K562 (cell line): ENCODE measurements at regions not wholly inside any gene's neighbourhood (a gene's known extent, or its start where the extent isn't known, plus 50 kb on each side); places are given as distances from the start of the nearest gene placed in this dataset.

Experiments used
- ARID1B ChIP-seq: fragments of 450-650 bp; IDR thresholded peaks from 2 replicates; pipeline ENCODE4 v1.6.1; 2016; ENCODE audit warnings: antibody characterized with exemption, mild to moderate bottlenecking, inconsistent platforms
- CBFA2T3 ChIP-seq: fragments of 450-650 bp; IDR thresholded peaks from 2 replicates; pipeline ENCODE4 v1.6.1; 2017
- DMBX1 ChIP-seq: fragments of 250-450 bp; sonication (Bioruptor Pico); IDR thresholded peaks from 2 replicates; pipeline ENCODE4 v1.8.0; 2022; ENCODE audit warnings: inconsistent platforms, mild to moderate bottlenecking, moderate library complexity, borderline replicate concordance
- EP300 ChIP-seq: IDR thresholded peaks from 2 replicates; pipeline ENCODE4 v1.6.1; 2012; ENCODE audit warnings: low read length, improper control_type of control experiment
- EWSR1 ChIP-seq: fragments of 450-650 bp; IDR thresholded peaks from 2 replicates; pipeline ENCODE4 v1.6.1; 2018; ENCODE audit warnings: borderline replicate concordance, mild to moderate bottlenecking, low read depth, moderate library complexity; ENCODE audit not compliant: partially characterized antibody
- GABPB1 ChIP-seq: sonication (generic); formaldehyde crosslinking; IDR thresholded peaks from 2 replicates; pipeline ENCODE4 v1.8.0; 2022; ENCODE audit warnings: mild to moderate bottlenecking, missing genetic modification reagents
- GABPB2 ChIP-seq: fragments of 250-450 bp; sonication (Bioruptor Pico); conservative IDR thresholded peaks from 2 replicates; pipeline ENCODE4 v1.5.1; 2021; ENCODE audit warnings: mild to moderate bottlenecking
- HCFC1 ChIP-seq: IDR thresholded peaks from 2 replicates; pipeline ENCODE4 v1.6.1; 2012; ENCODE audit warnings: low read depth, low read length, improper control_type of control experiment
- KAT8 ChIP-seq: fragments of 450-650 bp; IDR thresholded peaks from 2 replicates; pipeline ENCODE4 v1.6.1; 2016; ENCODE audit warnings: low read depth, mild to moderate bottlenecking
- KLF1 ChIP-seq: fragments of 450-650 bp; IDR thresholded peaks from 2 replicates; pipeline ENCODE4 v1.6.1; 2016; ENCODE audit warnings: missing genetic modification characterization, missing compliant biosample characterization
- LARP7 ChIP-seq: fragments of 450-650 bp; IDR thresholded peaks from 2 replicates; pipeline ENCODE4 v1.6.1; 2016
- NCOA6 ChIP-seq: fragments of 450-650 bp; IDR thresholded peaks from 2 replicates; pipeline ENCODE4 v1.6.1; 2017; ENCODE audit warnings: mild to moderate bottlenecking
- NEUROD1 ChIP-seq: fragments of 150-350 bp; IDR thresholded peaks from 2 replicates; pipeline ENCODE4 v1.6.1; 2014; ENCODE audit warnings: borderline replicate concordance, low read length, low read depth; ENCODE audit not compliant: partially characterized antibody
- SNRNP70 ChIP-seq: fragments of 200-400 bp; formaldehyde crosslinking; optimal IDR thresholded peaks from 2 replicates; pipeline ENCODE3; 2017; ENCODE audit warnings: low read depth, low read length
- SRSF3 ChIP-seq: fragments of 200-400 bp; formaldehyde crosslinking; IDR thresholded peaks from 2 replicates; pipeline ENCODE4 v1.6.1; 2016; ENCODE audit warnings: mild to moderate bottlenecking, low read length, moderate library complexity; ENCODE audit not compliant: insufficient read depth
- STAT5A ChIP-seq: IDR thresholded peaks from 2 replicates; pipeline ENCODE4 v1.6.1; 2012; ENCODE audit warnings: low read length, inconsistent platforms, borderline replicate concordance
- UBTF ChIP-seq, 2 experiments: IDR thresholded peaks; 2 replicates each; pipeline ENCODE4 v1.6.1; 2012; ENCODE audit warnings: improper control_type of control experiment in 2 of 2, low read depth in 2 of 2, low read length in 2 of 2, borderline replicate concordance in 1 of 2
- ZKSCAN3 ChIP-seq: fragments of 250-450 bp; sonication (Bioruptor Pico); IDR thresholded peaks from 2 replicates; pipeline ENCODE4 v1.4.0; 2020
- ZNF232 ChIP-seq: sonication (generic); formaldehyde crosslinking; IDR thresholded peaks from 2 replicates; pipeline ENCODE4 v1.8.0; 2022; ENCODE audit warnings: mild to moderate bottlenecking, missing genetic modification reagents
- ZNF449 ChIP-seq: fragments of 250-450 bp; sonication (Bioruptor Pico); IDR thresholded peaks from 2 replicates; pipeline ENCODE4 v1.8.0; 2022; ENCODE audit warnings: moderate library complexity, mild to moderate bottlenecking, inconsistent platforms
- ZNF586 ChIP-seq: fragments of 450-650 bp; formaldehyde crosslinking; conservative IDR thresholded peaks from 2 replicates; pipeline ENCODE4 v1.4.0; 2020; ENCODE audit warnings: mild to moderate bottlenecking, moderate library complexity
- TF ChIP-seq, protein P1 (sequence below): fragments of 250-450 bp; sonication (Bioruptor Pico); IDR thresholded peaks from 2 replicates; pipeline ENCODE4 v1.5.0; 2020; ENCODE audit warnings: mild to moderate bottlenecking
- TF ChIP-seq, protein P2 (sequence below): fragments of 450-650 bp; IDR thresholded peaks from 2 replicates; pipeline ENCODE4 v1.7.1; 2018; ENCODE audit warnings: mild to moderate bottlenecking, low read depth; ENCODE audit not compliant: partially characterized antibody

- TF ChIP-seq UBTF (IDR thresholded peaks at IDR 0.05; ENCODE audit: borderline replicate concordance in 1 of 2, low read depth in 2 of 2, low read length in 2 of 2) (no peak), KAT8 (no peak), GABPB2 (no peak), ZNF232 (CRISPR knock-in tag) (no peak), LARP7 (peak; percentile 72; the same call in 1 of the 2 replicates), DMBX1 (CRISPR knock-in tag) (peak; percentile 86), EP300 (peak; percentile 97), ZNF449 (CRISPR knock-in tag) (no peak), EWSR1 (no peak), SNRNP70 (no peak), KLF1 (tag) (no peak), CBFA2T3 (peak; percentile 97), HCFC1 (no peak), SRSF3 (no peak), NEUROD1 (peak; percentile 74), GABPB1 (CRISPR knock-in tag) (no peak), STAT5A (peak; percentile 79), ARID1B (peak; percentile 97), ZKSCAN3 (no peak), ZNF586 (CRISPR knock-in tag) (no peak), NCOA6 (no peak)
- TF ChIP-seq, protein P1, sequence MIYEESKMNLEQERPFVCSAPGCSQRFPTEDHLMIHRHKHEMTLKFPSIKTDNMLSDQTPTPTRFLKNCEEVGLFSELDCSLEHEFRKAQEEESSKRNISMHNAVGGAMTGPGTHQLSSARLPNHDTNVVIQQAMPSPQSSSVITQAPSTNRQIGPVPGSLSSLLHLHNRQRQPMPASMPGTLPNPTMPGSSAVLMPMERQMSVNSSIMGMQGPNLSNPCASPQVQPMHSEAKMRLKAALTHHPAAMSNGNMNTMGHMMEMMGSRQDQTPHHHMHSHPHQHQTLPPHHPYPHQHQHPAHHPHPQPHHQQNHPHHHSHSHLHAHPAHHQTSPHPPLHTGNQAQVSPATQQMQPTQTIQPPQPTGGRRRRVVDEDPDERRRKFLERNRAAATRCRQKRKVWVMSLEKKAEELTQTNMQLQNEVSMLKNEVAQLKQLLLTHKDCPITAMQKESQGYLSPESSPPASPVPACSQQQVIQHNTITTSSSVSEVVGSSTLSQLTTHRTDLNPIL (CRISPR knock-in tag): no peak
- TF ChIP-seq, protein P2, sequence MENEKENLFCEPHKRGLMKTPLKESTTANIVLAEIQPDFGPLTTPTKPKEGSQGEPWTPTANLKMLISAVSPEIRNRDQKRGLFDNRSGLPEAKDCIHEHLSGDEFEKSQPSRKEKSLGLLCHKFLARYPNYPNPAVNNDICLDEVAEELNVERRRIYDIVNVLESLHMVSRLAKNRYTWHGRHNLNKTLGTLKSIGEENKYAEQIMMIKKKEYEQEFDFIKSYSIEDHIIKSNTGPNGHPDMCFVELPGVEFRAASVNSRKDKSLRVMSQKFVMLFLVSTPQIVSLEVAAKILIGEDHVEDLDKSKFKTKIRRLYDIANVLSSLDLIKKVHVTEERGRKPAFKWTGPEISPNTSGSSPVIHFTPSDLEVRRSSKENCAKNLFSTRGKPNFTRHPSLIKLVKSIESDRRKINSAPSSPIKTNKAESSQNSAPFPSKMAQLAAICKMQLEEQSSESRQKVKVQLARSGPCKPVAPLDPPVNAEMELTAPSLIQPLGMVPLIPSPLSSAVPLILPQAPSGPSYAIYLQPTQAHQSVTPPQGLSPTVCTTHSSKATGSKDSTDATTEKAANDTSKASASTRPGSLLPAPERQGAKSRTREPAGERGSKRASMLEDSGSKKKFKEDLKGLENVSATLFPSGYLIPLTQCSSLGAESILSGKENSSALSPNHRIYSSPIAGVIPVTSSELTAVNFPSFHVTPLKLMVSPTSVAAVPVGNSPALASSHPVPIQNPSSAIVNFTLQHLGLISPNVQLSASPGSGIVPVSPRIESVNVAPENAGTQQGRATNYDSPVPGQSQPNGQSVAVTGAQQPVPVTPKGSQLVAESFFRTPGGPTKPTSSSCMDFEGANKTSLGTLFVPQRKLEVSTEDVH: peak; percentile 68
These were observed 245.9 kb downstream of the METTL4 start (continued) for GRCh38 chr18:2325308-2325849.
